ENCODE measurements at regions not wholly inside any gene's neighbourhood (a gene's known extent, or its start where the extent isn't known, plus 50 kb on each side); places are given as distances from the start of the nearest gene placed in this dataset.

DNA sequence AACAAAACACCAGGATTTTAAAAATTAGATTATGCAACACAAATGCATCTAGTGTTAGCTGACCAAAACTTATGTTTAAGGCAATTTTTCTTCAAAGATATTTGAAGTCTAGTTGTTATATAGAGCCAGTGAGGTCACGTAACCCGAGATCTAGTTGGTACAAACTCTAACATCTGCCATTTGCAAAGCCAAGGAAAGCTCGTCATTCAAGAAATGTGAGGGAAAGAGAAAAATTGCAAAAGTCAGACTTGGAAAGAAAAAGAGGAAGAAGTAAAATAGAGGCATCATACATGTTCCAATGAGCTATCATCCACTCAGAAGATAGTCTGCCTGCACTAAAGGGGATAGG, 293.4 kb upstream of the PUM3 start:
- intact Hi-C loops (cut with DNase I; ENCODE audit: low total_unique reads), result no loop called here
- Histone ChIP-seq H3K9me3 (peaks cover 0 to 3% (median 0%) of the 10 kb centered on the region in 3 donors), H3K4me1 (no peaks in the 10 kb centered on the region), H3K27me3 (no peaks in the 10 kb centered on the region), H3K4me3 (no peak overlapping the region), H3K27ac (no peak overlapping the region), H3K36me3 (no peaks in the 10 kb centered on the region)
- TF ChIP-seq, protein P1, sequence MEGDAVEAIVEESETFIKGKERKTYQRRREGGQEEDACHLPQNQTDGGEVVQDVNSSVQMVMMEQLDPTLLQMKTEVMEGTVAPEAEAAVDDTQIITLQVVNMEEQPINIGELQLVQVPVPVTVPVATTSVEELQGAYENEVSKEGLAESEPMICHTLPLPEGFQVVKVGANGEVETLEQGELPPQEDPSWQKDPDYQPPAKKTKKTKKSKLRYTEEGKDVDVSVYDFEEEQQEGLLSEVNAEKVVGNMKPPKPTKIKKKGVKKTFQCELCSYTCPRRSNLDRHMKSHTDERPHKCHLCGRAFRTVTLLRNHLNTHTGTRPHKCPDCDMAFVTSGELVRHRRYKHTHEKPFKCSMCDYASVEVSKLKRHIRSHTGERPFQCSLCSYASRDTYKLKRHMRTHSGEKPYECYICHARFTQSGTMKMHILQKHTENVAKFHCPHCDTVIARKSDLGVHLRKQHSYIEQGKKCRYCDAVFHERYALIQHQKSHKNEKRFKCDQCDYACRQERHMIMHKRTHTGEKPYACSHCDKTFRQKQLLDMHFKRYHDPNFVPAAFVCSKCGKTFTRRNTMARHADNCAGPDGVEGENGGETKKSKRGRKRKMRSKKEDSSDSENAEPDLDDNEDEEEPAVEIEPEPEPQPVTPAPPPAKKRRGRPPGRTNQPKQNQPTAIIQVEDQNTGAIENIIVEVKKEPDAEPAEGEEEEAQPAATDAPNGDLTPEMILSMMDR (IDR thresholded peaks at IDR 0.05), result no peak
- no peak for DNase-seq

DNA sequence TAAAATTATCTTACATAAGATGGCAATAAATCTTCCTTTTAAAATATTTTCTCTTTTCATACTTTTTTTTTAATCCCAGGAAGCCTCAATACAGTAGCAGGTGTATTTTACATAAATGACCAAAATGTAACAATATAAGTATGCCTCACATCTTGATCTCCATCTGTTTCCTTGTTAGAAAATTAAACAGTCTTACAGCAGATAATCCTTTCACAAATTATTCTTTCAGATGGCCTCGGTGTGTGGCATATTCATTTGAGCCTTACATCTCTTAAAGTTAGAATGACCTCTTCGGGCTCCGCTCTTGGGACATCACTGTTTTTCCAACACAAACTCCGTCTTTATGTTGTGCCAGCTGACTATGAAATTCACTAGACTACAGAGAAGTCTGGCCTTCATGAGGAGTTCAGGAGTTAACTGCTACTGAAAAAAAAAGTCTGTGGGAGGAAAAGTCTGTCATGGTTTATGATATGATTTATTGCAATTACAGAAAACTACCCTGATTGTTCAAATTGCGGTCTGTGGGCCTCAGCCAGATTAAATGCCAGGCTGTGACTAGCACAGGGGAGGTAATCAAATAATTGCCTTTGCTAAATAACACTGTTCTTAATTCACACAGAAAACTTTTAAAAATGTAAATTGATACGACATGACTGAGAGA, 292.9 kb upstream of the PUM3 start:
- Histone ChIP-seq H3K4me1 (no peaks in the 10 kb centered on the region), H3K27ac (no peak overlapping the region), H3K4me3 (no peak overlapping the region), H3K9me3 (peaks cover 0 to 3% (median 0%) of the 10 kb centered on the region in 3 donors), H3K36me3 (no peaks in the 10 kb centered on the region), H3K27me3 (no peaks in the 10 kb centered on the region)
- DNase-seq, result no peak
- TF ChIP-seq, protein P1 (IDR thresholded peaks at IDR 0.05), result no peak
- intact Hi-C loops (cut with DNase I; ENCODE audit: low total_unique reads), result no loop called here

DNA sequence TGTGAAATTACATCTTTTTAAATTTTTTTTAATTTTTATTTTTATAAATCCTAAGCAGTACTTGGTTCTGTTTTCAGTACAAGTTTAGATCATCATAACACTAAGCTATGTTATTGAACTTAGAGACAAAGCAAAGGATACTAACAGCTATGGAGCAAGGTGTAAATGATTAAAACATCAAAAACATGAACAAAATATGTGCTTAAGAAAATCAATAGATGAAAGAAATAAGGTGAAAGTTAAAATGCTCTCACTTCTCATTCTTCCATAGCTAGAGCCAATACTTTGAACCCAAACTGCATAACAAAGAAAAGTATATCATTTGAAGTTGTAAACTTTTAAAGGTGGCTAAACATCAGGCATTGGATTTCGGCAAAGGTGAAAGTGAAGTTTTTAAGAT, 292.3 kb upstream of the PUM3 start:
- TF ChIP-seq, protein P1 (IDR thresholded peaks at IDR 0.05), result no peak
- Histone ChIP-seq H3K9me3 (peaks cover 0 to 3% (median 0%) of the 10 kb centered on the region in 3 donors), H3K27me3 (no peaks in the 10 kb centered on the region), H3K4me3 (no peak overlapping the region), H3K4me1 (no peaks in the 10 kb centered on the region), H3K27ac (no peak overlapping the region), H3K36me3 (no peaks in the 10 kb centered on the region)
- DNase-seq, result no peak
- intact Hi-C loops (cut with DNase I; ENCODE audit: low total_unique reads), result no loop called here

DNA sequence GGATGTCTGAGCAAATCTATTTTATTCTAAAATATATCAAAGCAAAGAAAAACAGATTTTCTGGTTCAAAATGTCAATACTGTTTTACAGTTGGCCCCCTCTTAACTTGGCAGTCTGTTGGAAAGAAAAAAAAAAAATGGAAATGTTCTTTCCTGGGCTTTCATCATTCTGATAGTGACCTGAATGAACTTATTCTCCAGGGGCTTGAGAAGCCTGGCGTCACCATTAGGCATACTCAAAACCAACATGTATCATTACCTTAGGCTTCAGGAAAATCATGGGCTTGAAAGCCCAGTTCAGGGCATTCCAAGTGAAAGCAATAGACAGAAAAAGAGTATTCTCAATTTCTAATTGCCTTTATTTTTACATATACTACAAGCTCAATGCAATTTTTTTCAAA, 283.7 kb upstream of the PUM3 start:
- intact Hi-C loops (cut with DNase I; ENCODE audit: low total_unique reads), result no loop called here

DNA sequence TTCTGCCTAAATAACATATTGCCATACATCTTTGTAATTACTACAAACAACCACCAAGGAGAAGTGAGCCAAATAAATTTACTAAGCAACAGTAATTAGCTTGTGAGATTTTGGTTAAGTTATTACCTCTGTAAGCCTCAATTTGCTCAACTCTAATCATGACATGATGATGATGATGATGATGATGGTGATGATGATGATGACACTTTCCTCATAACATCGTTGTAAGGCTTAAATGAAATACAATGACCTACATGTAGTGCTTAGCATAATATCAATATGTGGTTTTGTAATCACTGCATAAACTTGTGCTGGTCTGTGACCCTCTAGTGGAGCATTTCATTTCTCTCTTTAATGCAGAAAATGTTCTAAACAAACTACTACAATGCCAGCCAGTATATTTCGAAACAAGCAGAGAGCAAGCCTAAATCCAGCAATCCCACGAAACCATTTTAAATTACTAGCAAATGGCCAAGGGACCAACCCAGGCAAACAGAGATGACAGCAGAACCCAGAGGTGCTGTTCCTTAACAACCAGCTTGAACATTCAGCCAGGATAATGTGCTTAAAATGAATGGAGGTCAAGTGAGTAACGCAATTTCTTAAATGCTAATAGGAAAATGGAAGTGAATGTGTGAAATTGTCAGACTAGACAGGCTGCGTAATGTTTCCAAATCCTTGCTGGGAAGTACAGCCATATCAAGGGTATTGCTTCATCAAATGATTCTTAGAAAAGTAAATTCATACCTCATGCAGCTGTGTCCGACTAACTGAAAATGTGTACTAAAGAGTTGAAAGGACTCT, 281.9 kb upstream of the PUM3 start:
- H3K4me3 ChIP-seq, result no peak overlapping the region
- intact Hi-C loops (cut with DNase I; ENCODE audit: low total_unique reads), result no loop called here
- H3K27ac ChIP-seq, result no peak overlapping the region
- DNase-seq, result no peak
- no peaks in the 10 kb centered on the region for H3K9me3 ChIP-seq
- TF ChIP-seq, protein P1 (IDR thresholded peaks at IDR 0.05), result no peak
- H3K27me3 ChIP-seq, result no peaks in the 10 kb centered on the region
- H3K36me3 ChIP-seq, result no peaks in the 10 kb centered on the region
- H3K4me1 ChIP-seq, result no peaks in the 10 kb centered on the region

More for the DNA sequence above, 283.7 kb upstream of the PUM3 start:
- H3K4me1 ChIP-seq, result no peaks in the 10 kb centered on the region
- no peaks in the 10 kb centered on the region for H3K9me3 ChIP-seq
- DNase-seq, result no peak
- no peaks in the 10 kb centered on the region for H3K36me3 ChIP-seq
- H3K27ac ChIP-seq, result no peak overlapping the region
- no peaks in the 10 kb centered on the region for H3K27me3 ChIP-seq
- H3K4me3 ChIP-seq, result no peak overlapping the region
- TF ChIP-seq, protein P1 (IDR thresholded peaks at IDR 0.05), result no peak
